DMS153 (cell line): ENCODE measurements at regions not wholly inside any gene's neighbourhood (a gene's known extent, or its start where the extent isn't known, plus 50 kb on each side); places are given as distances from the start of the nearest gene placed in this dataset.
"Not testable (repeated sequence)": the region's sequence is repeated elsewhere in the genome, so short reads cannot be mapped to it uniquely, and the experiment has no call there.

Experiments
- DNase-seq: peaks from one replicate; lab custom pipeline; 2025; lab: John Stamatoyannopoulos, UW

DNA sequence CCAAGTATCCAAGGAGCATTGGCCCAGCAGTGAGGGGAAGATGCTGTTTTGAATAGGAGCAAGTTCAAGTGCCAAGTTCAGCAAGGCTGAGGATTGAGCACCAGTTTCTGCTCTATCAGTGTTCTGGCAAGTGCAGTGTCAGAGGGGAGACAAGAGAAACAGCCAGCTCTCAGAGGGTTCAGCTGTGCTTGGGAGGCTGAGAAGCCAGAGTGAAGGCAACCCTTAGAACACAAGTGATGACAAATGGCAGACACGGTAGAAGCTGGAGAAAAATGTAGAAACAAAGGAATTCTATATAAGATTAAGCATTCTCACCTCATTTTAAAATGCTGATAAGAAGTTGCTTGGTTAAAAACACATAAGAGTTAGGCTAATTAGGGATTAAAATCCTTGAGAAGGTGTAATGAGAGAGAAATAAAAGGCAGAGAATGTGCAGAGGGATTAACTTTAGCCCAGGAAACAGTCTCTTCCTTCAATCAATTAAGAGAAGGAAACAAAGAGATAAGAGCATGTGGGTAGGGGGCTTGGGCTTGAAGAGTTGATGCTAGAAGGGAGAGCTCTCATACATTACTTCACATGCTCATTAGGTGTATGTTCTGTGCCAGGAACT, 475.4 kb downstream of the AJAP1 start:
- DNase-seq: no peak

DNA sequence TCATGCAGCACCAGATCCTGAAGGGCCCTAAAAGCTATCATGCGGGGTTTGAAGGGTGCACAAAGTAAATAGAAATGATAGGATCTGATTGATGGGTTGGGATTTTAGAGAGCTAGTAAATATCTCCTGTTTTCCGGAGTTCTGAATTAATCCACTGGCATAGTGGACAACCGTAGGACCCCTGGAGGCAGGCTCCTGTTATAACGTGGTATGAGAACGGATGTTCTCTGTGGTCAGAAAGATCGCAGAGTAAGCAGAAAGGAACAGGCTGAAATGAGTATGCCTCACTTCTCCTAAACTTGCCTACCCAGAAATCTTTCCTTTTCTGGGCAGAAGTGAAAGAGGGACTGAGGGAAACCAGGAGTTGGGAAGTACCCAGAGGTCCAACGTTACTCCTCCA, 470.8 kb downstream of the AJAP1 start:
- no peak for DNase-seq

DNA sequence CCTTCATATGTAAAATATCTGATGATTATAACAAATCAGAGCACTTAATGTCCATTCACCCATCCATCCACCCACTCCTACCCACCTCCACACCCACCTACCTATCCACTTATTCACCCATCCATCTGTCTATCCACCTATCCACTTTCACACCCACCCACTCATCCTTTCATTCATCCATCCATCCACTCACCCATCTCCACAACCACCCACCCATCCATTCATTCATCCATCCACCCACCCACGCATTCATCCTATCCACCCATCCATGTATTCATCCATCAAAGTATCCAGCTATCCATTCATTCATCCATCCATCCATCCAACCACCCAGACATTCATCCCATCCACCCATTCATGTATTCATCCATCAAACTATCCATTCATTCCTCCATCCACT, 466.1 kb downstream of the AJAP1 start:
- no peak for DNase-seq

DNA sequence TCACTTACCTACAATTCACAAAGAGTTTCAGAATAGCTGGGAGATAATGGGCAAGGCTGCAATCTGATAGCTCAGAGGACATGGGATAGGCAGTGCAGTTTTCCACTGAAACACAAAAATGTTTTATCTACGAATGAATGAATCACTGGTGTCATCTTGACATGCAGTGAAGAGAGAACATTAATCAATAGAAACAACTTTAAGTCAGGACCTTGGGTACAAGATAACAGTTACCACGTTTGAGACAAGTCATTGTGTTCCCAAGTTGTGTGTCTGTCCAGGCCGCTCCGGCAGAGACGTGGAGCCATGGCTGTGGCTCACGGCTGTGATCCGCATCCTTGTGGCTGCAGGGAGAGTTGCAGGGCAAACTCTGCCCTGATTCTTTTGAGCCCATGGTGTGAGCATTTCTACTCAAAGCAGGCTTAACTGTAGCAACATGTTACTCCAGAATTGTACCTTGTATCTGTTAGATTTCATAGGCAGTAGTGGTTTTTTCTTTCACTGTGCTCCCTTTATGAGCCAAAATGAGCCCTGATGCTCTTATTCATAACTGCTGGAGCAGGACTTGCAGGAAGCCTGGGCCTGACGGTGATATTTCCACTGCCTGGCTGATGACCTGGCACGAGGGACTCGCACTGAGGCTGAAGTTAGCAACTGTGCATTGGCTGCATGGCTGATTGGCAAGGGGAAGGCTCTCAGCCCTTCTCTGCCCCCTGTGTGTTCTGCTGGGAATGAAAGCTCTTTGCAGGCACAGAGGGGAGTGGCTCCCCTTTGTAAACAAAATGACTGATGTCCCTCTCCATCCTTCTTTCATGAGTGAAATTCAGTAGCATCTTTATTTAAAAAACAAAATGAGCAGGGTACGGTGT, 465.2 kb downstream of the AJAP1 start:
- peak; percentile 42 for DNase-seq

DNA sequence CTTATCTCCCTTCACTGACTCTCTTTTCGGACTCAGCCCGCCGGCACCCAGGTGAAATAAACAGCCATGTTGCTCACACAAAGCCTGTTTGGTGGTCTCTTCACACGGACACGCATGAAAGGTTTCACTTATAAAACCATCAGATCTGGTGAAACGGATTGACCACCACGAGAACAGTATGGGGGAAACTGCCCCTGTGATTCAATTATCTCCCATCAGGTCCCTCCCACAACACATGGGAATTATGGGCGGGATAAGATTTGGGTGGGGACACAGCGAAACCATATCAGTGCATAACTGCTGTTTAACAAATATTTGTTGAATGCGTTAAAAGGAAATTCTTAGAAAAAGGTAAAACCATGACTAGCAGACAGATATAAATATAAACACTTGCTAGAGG, 464.4 kb downstream of the AJAP1 start:
- DNase-seq: not testable (repeated sequence)

DNA sequence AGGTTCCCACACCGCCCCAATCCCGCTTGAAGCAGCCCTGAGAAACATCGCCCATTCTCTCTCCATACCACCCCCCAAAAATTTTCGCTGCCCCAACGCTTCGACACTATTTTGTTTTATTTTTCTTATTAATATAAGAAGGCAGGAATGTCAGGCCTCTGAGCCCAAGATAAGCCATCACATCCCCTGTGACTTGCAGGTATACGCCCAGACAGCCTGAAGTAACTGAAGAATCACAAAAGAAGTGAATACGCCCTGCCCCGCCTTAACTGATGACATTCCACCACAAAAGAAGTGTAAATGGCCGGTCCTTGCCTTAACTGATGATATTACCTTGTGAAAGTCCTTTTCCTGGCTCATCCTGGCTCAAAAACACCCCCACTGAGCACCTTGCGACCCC, 463.9 kb downstream of the AJAP1 start:
- not testable (repeated sequence) for DNase-seq

DNA sequence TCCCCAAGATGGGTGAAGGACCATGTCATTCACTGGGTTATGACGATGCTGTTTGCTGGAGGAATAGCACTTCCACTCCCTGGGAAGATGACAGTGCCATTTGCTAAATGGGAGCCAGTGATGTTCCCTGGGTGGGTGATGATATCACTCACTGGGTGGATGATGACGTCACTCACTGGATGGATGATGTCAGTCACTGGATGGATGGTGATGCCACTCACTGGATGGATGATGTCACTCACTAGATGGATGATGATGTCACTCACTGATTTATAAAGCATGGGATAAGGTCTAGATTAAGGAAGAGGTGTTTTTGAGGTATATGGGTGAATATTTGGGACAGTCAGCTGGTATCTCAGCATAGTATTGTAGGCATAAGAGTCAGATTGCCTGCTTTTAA, 457.2 kb downstream of the AJAP1 start:
- DNase-seq: no peak

DNA sequence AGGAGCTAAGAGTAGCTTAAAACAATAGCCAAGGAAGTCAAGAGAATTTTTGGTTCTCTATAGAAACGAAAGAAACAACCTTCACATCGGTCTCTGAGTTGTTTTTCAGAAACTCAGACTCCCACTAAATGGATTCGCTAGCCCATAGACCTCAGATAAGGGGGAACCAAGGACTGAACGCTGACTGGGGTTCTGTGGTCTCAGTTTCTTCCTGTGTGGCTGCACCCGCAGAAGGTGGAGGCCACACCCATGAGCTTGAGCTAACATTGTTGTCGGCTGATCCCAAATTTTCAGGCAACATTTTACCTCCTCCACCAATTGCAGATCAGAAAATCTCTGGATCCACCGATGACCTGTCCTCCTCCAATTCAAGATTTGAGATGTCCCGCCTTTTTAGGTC, 456.1 kb downstream of the AJAP1 start:
- DNase-seq: no peak

DNA sequence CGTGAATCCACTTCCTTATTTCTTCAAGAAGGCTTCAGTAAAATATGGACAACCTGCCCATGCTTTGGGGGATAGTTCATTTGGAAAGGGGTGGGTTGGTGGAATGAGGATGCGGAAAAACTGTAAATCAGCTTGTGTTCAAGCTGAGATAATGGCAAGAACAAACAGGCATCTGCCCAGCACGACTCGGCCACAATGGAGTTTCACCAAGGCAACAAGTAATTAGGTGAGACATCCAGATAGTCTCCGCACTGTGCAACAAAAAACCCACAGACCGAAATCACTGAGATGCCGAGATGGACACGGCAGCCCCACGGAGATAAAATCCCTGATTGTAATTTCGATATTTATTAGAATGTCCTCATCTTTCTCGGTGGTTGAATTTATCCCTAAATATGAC, 455.2 kb downstream of the AJAP1 start:
- peak; percentile 82 for DNase-seq

DNA sequence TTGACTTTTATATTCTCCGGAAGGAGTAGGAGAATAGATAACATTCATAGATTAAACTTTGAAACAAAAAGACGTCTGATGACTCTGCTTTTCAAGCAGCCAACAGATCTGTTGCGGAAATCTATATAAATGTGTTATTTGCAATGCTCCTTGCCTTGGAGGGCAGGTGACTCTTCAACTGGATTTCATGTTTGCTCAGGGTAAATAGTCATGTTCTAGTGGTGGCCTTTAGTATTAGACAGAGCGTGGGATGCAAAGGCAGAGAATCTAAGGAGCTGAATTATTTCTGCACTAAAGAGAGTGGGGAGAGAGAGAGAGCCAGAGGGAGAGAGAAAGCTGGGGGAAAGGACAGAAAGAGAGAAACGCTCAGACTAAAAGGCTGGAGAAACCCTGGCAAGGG, 454.3 kb downstream of the AJAP1 start:
- DNase-seq: peak; percentile 85

DNA sequence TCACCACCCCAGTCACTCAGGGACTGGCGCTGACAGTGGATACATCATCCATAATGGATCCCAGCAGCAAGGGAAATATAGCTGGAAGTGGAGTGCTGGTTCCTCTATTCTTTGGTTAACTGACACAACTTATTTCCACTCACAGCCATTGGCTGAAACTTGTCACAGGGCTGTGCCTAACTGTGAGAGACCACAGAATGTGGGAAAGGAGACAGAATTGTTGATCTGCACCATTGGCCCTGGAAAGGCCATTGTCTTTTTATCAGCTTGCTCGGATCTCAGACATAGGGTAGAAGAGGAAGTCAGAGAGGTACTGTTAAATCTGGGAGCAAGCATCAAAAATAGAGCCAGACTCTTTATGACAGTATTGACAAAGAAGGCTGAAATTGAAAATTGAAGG, 451.3 kb downstream of the AJAP1 start:
- no peak for DNase-seq

DNA sequence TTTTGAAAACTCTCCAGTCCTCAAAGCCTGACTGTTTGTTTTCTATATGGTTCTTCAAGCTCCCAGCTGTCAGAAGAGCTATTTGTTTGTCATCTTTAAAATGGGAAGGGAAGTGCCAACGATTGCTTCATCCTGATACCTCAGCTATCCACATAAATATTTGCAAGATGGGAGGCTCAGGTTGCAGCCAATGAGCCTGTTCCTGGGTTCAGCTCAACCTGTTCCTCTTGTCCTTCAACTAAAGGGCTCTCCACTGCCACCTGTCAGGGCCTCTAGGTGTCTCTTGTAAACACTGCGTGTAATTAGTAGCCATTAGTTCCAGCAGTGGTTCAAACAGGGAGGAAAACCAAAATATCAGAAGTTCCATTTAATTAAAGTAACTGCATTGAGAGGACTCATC, 445.1 kb downstream of the AJAP1 start:
- DNase-seq: peak; percentile 94

DNA sequence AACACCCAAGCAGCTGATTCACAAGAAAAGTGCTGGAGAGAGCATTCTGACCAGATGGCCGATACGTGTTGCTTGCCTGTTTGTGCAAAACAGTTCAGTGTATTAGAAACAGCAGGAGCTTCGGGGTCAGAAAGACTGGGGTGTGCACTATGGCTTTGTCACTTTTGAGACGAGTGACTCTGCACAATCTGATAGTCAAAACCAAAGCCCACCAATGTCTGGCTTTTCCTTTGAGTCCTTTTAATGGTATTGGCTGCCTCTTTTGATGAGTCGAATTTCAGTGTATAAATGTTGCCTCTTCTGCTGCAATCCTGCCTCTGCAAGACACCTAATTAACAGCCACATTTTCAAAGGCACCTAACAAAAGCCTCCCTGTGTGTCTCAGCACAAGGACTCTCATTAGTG, 444.6 kb downstream of the AJAP1 start:
- DNase-seq: peak; percentile 61

DNA sequence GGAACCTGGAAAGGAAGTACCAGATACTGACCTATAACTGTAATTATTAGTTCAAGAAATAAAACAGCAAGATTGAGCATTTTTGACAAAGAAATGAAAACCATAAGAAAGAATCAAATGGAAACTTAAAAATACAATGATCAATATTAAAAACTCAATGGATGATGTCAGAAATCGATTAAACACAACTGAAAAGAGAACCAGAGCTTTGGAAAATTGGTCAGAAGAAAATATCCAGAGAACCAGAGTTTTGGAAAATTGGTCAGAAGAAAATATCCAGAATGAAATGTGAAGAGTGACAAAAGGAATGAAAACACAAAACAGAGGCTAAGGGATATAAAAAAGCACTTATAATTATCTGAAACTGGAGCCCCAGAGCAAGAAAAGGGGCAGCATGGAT, 438.6 kb downstream of the AJAP1 start:
- DNase-seq: no peak

DNA sequence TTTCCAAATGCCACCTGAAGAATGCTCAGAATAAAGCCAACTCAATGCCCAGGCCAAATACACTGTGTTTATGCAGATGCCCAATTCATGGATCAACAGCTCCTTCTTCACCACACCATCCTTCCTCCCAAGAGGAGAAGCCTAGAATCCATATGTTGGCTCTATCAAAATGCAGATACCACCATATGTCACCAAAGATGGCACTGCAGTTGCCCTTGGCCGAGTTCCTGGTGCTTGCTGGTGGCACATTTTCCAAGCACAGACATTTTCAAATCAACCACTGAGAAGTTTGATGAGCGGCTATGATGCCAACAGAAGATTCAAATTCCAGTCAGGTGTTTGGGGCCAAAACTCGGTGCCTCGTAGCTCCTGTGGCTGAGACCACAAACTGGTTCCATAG, 430.3 kb downstream of the AJAP1 start:
- no peak for DNase-seq

DNA sequence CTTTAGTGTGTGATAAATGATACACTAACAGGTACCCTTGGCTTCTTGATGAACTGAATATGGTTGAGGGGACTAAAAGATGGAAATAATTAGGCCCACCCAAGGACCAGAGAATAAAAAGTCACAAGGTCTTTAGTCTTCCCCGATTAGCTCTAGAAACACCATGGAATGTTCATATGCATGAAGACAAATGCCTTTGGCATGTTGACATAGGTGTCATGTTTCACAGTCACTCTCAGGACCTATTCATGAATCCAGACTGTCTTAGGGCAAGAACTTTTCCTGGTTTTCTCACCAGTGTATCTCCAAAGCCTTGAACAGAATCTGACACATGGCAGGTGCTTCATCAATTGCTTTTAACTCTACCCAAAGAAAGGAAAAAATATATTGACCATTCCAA, 412.8 kb downstream of the AJAP1 start:
- DNase-seq: peak; percentile 59

DNA sequence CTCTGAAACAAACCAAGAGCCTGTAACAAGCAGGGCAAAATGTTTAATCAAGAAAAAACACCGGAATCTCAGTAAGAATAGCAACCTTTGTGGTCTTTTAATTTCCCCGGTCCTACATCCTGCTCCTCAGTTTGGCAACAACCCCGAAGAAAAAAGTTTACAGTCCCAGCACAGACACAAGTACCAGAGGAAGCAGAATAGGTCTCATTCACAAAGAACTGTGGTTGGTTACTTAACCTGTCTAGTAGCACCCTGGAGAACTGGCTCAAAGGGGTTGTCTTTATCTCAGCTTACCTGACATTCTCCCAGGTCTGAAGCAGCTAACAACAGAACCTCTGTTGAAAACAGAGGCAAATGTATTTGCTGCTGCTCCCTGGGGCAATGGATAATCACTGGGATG, 399.3 kb downstream of the AJAP1 start:
- DNase-seq: no peak

DNA sequence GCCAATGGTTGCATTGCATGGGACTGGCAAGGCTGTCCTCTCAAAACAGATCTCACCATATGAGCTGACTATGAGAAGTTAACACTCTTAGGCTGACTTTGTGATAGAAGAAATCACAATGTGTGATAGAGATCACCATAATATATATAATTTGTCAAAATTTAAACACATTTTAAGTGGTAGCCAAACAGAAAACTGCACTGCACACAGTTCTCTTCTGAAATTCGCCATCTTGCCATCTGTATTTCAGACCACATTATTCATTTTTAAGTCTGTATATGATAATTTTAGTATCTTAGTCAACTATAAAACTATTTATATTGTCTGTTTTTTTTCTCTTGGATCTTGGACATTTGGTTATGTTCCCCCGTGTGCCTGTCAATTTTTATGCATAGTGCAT, 374.7 kb downstream of the AJAP1 start:
- DNase-seq: no peak

DNA sequence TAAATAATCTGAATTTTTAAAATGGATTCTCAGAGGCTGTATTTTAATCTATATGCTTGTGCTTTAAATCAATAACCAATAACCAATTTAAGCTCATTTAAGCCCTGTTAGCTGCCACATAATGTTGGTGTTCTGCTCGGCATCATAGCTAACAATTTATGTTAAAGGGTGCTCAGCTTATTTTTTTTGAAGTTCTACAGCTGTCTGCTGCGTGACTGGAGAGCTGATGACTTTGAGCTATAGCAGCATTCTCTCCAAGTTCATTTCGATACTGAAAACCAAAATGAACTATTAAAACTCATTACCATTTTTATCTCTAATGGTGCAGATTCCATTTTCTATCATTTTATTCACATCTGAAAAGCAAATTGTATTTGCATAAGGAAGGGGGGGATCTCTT, 357.8 kb downstream of the AJAP1 start:
- DNase-seq: no peak

DNA sequence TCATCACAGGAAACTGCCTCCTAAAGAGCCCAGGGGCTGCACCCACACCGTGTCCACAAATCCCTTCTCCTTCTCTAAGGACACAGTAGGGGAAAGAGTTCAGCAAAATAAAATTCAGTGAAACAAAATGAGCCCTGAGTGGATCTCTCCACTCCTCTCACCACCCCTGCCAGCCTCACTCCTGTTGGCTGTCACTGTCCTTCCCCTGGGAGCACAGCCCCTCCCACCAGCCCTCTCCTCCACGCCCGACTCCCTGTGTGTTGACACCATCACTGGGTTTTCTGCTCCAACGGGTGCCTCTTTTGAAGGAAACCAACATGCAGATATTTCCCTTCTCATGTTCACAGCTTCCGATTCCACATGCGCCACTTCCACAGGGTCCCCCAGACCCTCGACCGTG, 356.2 kb downstream of the AJAP1 start:
- DNase-seq: no peak

DNA sequence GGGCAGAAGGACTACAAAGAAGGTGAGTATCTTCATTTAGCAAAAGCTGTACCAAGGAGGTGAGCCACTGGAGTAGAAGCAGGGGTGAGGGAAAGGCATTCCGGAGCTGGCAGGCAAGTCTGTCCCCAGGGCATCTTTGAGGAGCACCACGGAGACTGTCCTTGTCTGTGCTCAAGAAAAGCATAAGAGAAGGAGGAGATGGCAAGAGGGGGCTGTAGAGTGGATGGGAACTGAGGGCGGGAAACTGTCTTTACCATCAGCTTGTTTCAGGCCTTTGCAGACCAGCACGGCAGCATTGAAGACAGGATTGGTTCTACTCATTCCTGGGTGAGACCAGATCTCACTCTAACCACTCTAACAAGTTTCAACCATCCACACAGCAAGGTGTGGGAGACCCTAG, 355.8 kb downstream of the AJAP1 start:
- DNase-seq: no peak

DNA sequence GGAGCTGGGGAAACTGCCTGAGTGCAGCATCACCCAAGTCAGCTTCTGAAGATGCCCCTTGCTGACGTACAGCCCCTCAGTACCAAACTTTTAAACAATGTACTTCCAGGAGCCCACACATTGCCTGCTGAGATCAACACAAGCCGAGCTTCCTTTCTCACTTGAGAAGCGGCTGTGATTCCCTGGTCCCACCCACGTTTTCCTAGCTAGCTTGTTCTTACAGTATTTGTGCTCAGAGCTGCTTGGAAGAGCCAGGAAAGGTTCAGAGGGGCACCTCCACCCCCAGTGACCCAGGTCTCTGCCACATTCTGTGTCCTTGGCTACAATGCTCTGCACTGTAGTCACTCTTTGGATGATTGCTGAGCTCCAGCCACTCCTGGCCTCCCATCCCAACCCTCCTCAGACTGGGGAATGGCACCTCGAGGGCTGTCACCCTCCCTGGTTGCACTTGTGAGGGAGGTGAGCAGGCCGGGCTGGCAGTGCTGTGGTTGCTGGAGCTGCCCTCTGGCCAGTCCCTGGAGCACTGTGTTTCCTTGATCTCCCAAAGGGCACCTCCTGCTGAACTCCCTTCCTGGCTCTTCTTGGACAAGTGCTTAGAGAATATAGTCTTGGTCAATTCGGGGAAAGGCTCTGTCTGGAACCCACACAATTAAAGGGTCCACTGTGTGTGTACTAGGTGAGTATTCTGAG, 355.1 kb downstream of the AJAP1 start:
- no peak for DNase-seq

DNA sequence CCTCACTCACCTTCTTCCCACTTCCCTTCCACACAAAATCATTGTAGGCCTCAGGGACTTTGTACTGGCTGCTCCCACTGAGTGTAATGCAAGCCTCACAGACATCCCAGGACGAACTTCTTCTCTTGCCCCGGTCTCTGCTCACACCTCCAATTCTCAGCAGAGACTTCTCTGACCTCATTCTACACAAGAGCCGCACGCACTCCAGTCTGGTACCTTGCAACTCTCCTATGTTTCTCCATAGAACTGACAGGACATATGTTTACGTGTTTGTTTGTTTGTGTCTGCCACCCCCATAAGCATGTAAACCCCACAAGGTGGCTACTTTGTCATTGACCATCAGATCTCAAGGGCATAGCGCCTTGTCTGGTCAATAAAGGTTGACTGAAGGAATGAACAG, 350.8 kb downstream of the AJAP1 start:
- DNase-seq: no peak
